Memory B cell (primary cell): ENCODE measurements at regions not wholly inside any gene's neighbourhood (a gene's known extent, or its start where the extent isn't known, plus 50 kb on each side); places are given as distances from the start of the nearest gene placed in this dataset.
"Not testable (repeated sequence)": the region's sequence is repeated elsewhere in the genome, so short reads cannot be mapped to it uniquely, and the experiment has no call there.

Experiments
- ATAC-seq: fragments of 150-1000 bp; cut with Tn5 transposase; 2 replicates; pipeline ENCODE4 v1.10.0; 2021; ENCODE audit warnings: low read depth, mild to moderate bottlenecking, moderate library complexity
- DNase-seq, 2 donors: peaks; one replicate each; pipeline ENCODE4 v3.0.0; 2022; ENCODE audit warnings: low spot score in 2 of 2
- H3K27ac Mint-ChIP-seq: one replicate; pipeline ENCODE4 v1.8.0; 2022; ENCODE audit warnings: mild to moderate bottlenecking, moderate library complexity, mixed read lengths
- H3K27me3 Mint-ChIP-seq: one replicate; pipeline ENCODE4 v1.8.0; 2022; ENCODE audit warnings: mixed read lengths
- H3K36me3 Mint-ChIP-seq: one replicate; pipeline ENCODE4 v1.8.0; 2022; ENCODE audit warnings: mild to moderate bottlenecking, mixed read lengths
- H3K4me1 Mint-ChIP-seq: one replicate; pipeline ENCODE4 v1.8.0; 2022; ENCODE audit warnings: mixed read lengths
- H3K4me3 Mint-ChIP-seq: one replicate; pipeline ENCODE4 v1.8.0; 2022; ENCODE audit warnings: mild to moderate bottlenecking, moderate library complexity, mixed read lengths
- H3K9me3 Mint-ChIP-seq: one replicate; pipeline ENCODE4 v1.8.0; 2022; ENCODE audit warnings: mixed read lengths

DNA sequence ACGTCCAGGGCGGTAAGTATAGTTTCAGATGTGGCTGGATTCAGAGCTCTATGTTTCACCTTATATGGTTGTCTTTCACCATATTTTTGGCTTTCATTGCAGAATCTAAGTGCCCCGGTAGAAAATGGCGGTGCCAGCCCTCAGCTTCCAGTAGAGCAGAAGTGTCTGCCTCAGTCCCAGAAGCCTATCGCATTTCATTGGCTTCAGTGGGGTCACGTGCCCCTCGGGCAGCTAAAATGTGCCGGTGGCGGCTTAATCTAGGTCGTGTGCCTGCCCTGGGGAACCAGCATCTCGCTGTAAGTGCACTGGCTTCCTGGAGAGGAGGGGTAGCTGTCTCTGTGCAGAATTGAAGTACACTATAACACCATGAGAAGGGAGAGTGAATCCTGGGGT is 107.4 kb upstream of the MAGI3 start:
- Mint-ChIP-seq H3K4me3 (no peak overlapping the region), H3K27me3 (peaks cover 9% of the 10 kb centered on the region), H3K36me3 (no peaks in the 10 kb centered on the region), H3K4me1 (no peaks in the 10 kb centered on the region), H3K27ac (no peak overlapping the region), H3K9me3 (no peaks in the 10 kb centered on the region)
- ATAC-seq (no peak), DNase-seq (no peak)

- Mint-ChIP-seq H3K4me1 (no peaks in the 10 kb centered on the region), H3K4me3 (no peak overlapping the region), H3K9me3 (no peaks in the 10 kb centered on the region), H3K27me3 (peaks cover 9% of the 10 kb centered on the region), H3K27ac (no peak overlapping the region), H3K36me3 (no peaks in the 10 kb centered on the region)
- no peak for DNase-seq
- ATAC-seq, result no peak
These were observed 106.4 kb upstream of the MAGI3 start for GRCh38 chr1:113283914-113284313.

DNA sequence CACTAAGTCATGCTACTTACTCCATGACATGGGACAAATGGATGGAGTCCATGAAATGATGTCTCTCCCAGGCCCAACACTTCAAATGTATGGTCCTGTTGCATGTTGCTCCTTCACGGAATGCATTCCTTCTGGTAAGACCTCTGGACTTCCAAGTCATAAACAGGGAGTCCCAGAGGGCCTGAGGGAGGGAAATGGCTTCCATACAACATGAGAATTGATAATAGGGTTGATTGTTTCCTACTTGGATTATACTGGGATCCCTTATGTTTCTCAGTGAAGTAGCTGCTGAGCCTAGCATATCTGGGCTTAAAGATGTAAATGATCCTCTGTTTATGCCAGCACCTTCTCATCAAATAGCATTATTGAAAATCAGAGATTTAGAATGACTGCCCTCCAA is 104.2 kb upstream of the MAGI3 start:
- ATAC-seq (no peak), DNase-seq (no peak)
- Mint-ChIP-seq H3K4me1 (no peaks in the 10 kb centered on the region), H3K4me3 (no peak overlapping the region), H3K9me3 (peaks cover 2% of the 10 kb centered on the region), H3K27ac (no peak overlapping the region), H3K27me3 (peaks cover 8% of the 10 kb centered on the region), H3K36me3 (no peaks in the 10 kb centered on the region)

- peaks cover 19% of the 10 kb centered on the region for H3K27me3 Mint-ChIP-seq
- ATAC-seq (no peak), DNase-seq (no peak)
- H3K9me3 Mint-ChIP-seq, result peaks cover 2% of the 10 kb centered on the region
- no peak overlapping the region for H3K27ac Mint-ChIP-seq
- H3K4me3 Mint-ChIP-seq, result no peak overlapping the region
- no peaks in the 10 kb centered on the region for H3K36me3 Mint-ChIP-seq
- no peaks in the 10 kb centered on the region for H3K4me1 Mint-ChIP-seq
These were observed 98.3 kb upstream of the MAGI3 start for GRCh38 chr1:113291777-113292602.

- Mint-ChIP-seq H3K27me3 (peaks cover 19% of the 10 kb centered on the region), H3K27ac (no peak overlapping the region), H3K36me3 (no peaks in the 10 kb centered on the region), H3K9me3 (peaks cover 2% of the 10 kb centered on the region), H3K4me1 (no peaks in the 10 kb centered on the region), H3K4me3 (no peak overlapping the region)
- ATAC-seq (no peak), DNase-seq (no peak)
These were observed 97.6 kb upstream of the MAGI3 start for GRCh38 chr1:113292603-113293255.

DNA sequence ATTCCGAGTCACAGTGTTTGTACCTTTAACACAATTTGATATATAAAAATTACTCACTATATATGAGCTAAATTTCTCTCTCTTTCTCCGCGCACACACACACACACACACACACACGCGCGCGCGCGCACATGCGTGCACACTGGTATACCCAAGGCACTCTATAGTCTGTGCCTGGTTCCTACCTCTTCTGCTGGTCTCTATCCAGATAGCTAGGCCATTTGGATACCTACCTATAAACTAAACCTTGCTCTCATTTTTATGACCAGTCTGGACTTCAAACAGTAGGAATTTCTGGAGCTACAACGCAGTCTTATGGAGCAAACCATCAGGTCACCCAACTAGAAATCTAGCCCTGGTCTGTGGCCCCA is 97.1 kb upstream of the MAGI3 start:
- Mint-ChIP-seq H3K9me3 (peaks cover 2% of the 10 kb centered on the region), H3K4me3 (no peak overlapping the region), H3K27me3 (peaks cover 22% of the 10 kb centered on the region), H3K4me1 (no peaks in the 10 kb centered on the region), H3K36me3 (no peaks in the 10 kb centered on the region), H3K27ac (no peak overlapping the region)
- DNase-seq (no peak), ATAC-seq (no peak)

- DNase-seq (no peak), ATAC-seq (no peak)
- H3K27ac Mint-ChIP-seq, result no peak overlapping the region
- H3K4me1 Mint-ChIP-seq, result no peaks in the 10 kb centered on the region
- H3K27me3 Mint-ChIP-seq, result peaks cover 12% of the 10 kb centered on the region
- no peaks in the 10 kb centered on the region for H3K36me3 Mint-ChIP-seq
- H3K4me3 Mint-ChIP-seq, result no peak overlapping the region
- H3K9me3 Mint-ChIP-seq, result no peaks in the 10 kb centered on the region
These were observed 92.6 kb upstream of the MAGI3 start for GRCh38 chr1:113297749-113298148.

GRCh38 chr1:113298941-113299340 is 91.4 kb upstream of the MAGI3 start:
- no peak for DNase-seq
- peaks cover 9% of the 10 kb centered on the region for H3K27me3 Mint-ChIP-seq
- no peak overlapping the region for H3K4me3 Mint-ChIP-seq
- no peak for ATAC-seq
- no peaks in the 10 kb centered on the region for H3K9me3 Mint-ChIP-seq
- H3K27ac Mint-ChIP-seq, result no peak overlapping the region
- H3K36me3 Mint-ChIP-seq, result no peaks in the 10 kb centered on the region
- H3K4me1 Mint-ChIP-seq, result no peaks in the 10 kb centered on the region

DNA sequence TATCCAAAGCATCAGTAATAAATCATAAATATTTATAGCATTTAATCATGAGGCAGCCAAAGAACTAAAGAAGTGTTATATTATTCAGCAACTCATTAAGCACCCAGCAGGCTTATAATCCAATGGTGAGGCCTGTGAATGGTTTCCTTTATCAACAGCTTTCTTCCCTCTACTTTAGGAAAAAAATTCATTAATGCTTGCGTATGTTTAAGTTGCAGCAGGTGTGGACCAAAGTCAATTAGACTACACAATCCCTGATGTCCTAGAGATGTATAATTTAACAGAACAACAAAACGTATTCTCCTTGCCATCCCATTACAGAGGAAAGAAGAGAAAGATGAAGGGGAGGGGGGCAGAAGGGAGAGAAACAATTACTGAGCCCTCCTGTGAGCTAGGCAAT is 87.7 kb upstream of the MAGI3 start:
- Mint-ChIP-seq H3K4me3 (no peak overlapping the region), H3K27me3 (peaks cover 6% of the 10 kb centered on the region), H3K4me1 (no peaks in the 10 kb centered on the region), H3K36me3 (no peaks in the 10 kb centered on the region), H3K9me3 (no peaks in the 10 kb centered on the region), H3K27ac (no peak overlapping the region)
- no peak for ATAC-seq
- DNase-seq, result no peak

DNA sequence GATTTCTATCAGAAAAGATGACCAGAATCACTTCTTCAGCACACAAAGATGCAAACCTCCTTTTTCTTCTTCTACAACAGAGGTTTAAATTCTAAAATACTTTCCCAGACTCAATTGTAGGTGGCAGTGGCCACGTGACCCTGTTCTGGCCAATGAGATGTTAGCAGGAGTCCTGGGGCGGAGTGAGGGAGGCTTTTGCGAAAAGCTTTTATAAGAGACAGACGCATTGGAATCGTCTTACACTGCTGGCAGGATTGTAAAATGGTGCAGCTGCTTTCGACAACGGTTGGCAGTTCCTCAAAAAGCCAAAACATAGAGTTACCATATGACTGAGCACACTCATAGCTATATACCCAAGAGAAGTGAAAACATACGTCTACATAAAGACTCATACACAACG is 87.0 kb upstream of the MAGI3 start:
- ATAC-seq (no peak), DNase-seq (no peak)
- Mint-ChIP-seq H3K27me3 (peaks cover 3% of the 10 kb centered on the region), H3K4me3 (no peak overlapping the region), H3K4me1 (no peaks in the 10 kb centered on the region), H3K36me3 (no peaks in the 10 kb centered on the region), H3K27ac (no peak overlapping the region), H3K9me3 (no peaks in the 10 kb centered on the region)

GRCh38 chr1:113305029-113305428 is 85.3 kb upstream of the MAGI3 start:
- H3K4me1 Mint-ChIP-seq, result not testable (repeated sequence)

DNA sequence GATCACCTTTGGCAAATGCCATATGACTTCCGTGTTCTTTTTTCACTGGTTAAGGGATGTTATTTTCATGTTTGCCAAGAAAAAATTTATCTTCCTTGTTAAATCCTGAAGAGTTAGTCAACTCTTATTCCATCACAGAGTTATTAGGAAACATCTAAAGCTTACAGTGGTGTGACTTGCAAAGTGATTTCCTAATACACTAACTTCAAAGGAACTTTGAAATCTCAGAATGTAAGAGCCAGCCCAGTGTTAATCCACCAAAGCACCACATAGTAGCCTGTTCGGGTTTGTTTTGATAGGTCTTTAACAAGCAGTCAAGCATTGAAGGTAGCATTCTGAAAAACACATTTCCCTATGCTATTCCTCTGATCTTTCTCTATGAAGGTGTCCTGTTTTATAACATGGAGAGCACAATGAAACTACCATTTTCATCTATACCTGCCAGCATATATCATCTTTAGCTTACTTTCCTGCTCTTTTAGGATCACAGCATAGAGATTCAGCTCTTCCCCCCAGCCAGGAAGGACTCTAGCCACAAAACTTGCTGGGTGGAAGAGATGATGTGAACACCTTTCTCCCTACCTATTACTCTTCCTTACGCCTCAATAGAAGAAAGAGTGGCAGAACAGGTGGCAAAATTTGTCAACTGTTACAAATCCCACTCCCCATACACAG is 82.4 kb upstream of the MAGI3 start:
- ATAC-seq (no peak), DNase-seq (no peak)
- peaks cover 2% of the 10 kb centered on the region for H3K36me3 Mint-ChIP-seq

More at GRCh38 chr1:113305029-113305428, 85.3 kb upstream of the MAGI3 start:
- H3K27ac Mint-ChIP-seq, H3K4me3 Mint-ChIP-seq, H3K36me3 Mint-ChIP-seq, DNase-seq, H3K9me3 Mint-ChIP-seq, ATAC-seq: not testable (repeated sequence)
- H3K27me3 Mint-ChIP-seq, result peaks cover 11% of the 10 kb centered on the region

GRCh38 chr1:113312651-113313050 is 77.7 kb upstream of the MAGI3 start:
- not testable (repeated sequence) for H3K4me3 Mint-ChIP-seq, H3K4me1 Mint-ChIP-seq, DNase-seq, H3K36me3 Mint-ChIP-seq, H3K27ac Mint-ChIP-seq, ATAC-seq
- peaks cover 13% of the 10 kb centered on the region for H3K9me3 Mint-ChIP-seq
- H3K27me3 Mint-ChIP-seq, result peaks cover 19% of the 10 kb centered on the region

More for the DNA sequence above, 82.4 kb upstream of the MAGI3 start:
- Mint-ChIP-seq H3K27ac (no peak overlapping the region), H3K9me3 (peaks cover 8% of the 10 kb centered on the region), H3K27me3 (peaks cover 17% of the 10 kb centered on the region), H3K4me1 (no peaks in the 10 kb centered on the region), H3K4me3 (no peak overlapping the region)

DNA sequence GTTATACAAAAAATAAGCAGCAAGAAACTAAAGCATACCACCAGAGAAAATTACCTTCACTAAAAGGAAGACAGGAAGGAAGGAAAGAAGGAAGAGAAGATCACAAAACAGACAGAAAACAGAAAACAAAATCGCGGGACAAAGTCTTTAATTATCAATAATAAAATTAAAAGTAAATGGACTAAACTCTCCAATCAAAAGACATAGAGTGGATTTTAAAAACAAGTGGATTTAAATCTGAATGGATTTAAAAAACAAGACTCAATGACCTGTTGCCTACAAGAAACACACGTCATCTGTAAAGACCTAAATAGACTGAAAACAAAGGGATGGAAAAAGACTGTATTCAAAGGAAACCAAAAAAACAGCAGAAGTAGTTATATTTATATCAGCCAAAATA is 75.7 kb upstream of the MAGI3 start:
- no peaks in the 10 kb centered on the region for H3K4me1 Mint-ChIP-seq
- H3K9me3 Mint-ChIP-seq, result peaks cover 13% of the 10 kb centered on the region
- H3K27ac Mint-ChIP-seq, result no peak overlapping the region
- no peak for ATAC-seq
- peaks cover 2% of the 10 kb centered on the region for H3K36me3 Mint-ChIP-seq
- H3K4me3 Mint-ChIP-seq, result no peak overlapping the region
- H3K27me3 Mint-ChIP-seq, result peaks cover 10% of the 10 kb centered on the region
- DNase-seq, result no peak
